HuH-7 (cell line): ENCODE measurements at regions not wholly inside any gene's neighbourhood (a gene's known extent, or its start where the extent isn't known, plus 50 kb on each side); places are given as distances from the start of the nearest gene placed in this dataset.
"Not testable (repeated sequence)": the region's sequence is repeated elsewhere in the genome, so short reads cannot be mapped to it uniquely, and the experiment has no call there.

Experiments
- DNase-seq: peaks from one replicate; pipeline ENCODE4 v3.0.0; 2011; ENCODE audit warnings: low spot score

- DNase-seq: no peak
These were observed 938.5 kb upstream of the ACO1 start for GRCh38 chr9:31445960-31446359.

DNA sequence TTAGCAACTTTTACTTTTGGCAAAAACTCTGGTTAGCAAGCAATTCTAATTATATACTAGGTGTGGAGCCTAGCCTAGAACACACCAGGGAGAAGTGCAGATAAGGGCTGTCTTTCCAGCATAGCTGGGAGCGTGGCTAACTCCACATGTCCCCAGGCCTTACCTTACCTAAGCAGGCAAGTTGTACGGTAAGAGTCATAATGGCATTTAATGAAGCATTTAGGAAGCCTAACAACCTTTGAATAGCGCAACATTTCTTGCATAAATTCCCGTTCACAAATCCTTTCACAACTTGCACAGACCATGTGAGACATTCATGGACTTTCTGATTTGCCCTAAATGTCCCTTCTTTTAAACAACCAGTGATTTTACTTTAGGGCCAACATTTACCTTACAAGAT lies 917.4 kb upstream of the ACO1 start:
- DNase-seq: no peak

DNA sequence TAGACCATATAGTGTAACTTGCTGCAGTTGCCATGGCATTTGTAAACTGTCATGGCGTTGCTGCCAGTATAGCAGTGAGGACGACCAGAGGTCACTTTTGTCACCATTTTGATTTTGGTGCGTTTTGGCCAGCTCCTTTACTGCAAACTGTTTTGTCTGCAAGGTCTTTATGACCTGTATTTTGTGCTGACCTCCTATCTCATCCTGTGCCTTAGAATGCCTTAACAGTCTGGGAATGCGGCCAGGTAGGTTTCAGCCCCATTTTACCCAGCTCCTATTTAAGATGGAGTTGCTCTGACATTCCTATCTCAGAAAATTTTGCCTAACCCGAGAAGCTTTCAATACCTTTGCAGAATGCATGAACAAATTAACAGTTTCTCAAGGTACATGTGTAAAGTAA lies 914.4 kb upstream of the ACO1 start:
- no peak for DNase-seq

DNA sequence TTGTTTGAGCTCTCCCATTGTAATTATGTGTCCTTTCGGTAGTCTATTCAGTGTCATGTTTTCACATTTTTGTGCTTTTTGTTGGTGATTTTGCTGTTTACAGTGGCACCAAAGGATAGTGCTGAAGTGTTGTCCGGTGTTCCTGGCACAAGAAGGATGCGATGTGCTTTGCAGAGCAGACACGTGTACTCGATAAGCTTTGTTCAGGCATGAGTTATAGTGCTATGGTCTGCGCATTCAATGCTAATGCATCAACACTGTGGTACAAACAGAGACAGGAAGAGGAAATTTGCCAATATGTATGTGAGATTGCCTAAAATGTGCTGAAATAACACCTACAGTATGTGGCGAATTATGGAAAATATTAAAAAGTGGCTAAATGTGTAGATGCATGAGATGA lies 913.4 kb upstream of the ACO1 start:
- no peak for DNase-seq

GRCh38 chr9:31486630-31487029 lies 897.8 kb upstream of the ACO1 start:
- no peak for DNase-seq

DNA sequence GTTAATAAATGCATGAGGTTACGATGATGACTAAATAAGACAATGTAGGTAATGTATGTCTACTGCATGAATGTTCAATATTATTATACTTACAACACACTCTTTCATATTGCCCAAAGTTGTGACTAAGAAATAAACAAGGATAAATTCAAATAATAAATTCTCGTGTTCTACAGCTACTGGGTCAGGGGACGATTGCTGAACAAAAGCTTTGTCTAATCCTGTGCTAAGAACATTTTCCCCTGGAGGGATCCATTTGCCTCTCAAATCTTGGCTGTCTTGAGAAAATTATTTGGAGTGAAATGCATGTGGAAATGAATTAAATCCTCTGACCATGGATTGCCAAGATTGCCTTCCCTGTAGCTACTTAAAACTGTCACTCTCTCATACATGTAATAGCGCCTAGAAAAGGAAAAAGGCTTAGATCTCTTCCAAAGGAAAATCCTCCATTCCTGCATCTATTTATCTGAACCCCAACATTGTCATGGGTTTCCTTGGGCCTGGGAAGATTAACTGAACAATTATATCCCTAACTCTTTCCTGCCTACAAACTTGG lies 893.8 kb upstream of the ACO1 start:
- DNase-seq: no peak

DNA sequence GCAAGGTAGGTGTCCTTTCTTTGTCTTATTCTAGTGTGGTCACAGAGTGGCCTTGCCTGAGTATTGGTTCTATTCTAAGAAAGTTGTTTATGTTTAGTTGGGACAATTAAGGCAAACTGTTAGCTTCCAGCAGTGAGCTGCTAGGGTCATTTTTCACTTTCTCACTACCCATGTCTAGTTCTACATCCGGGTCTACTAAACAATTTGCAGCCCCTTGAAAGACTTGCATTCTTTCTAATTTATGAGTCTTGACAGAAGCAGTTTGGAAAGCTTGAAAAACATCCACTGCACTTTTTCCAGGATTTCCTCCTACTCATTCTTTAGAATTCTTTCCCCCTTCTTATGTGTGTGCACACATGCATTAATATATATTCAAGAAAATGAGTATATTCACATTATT lies 892.2 kb upstream of the ACO1 start:
- no peak for DNase-seq

GRCh38 chr9:31500422-31500821 lies 884.0 kb upstream of the ACO1 start:
- no peak for DNase-seq

- no peak for DNase-seq
These were observed 865.4 kb upstream of the ACO1 start for GRCh38 chr9:31519011-31519410.

DNA sequence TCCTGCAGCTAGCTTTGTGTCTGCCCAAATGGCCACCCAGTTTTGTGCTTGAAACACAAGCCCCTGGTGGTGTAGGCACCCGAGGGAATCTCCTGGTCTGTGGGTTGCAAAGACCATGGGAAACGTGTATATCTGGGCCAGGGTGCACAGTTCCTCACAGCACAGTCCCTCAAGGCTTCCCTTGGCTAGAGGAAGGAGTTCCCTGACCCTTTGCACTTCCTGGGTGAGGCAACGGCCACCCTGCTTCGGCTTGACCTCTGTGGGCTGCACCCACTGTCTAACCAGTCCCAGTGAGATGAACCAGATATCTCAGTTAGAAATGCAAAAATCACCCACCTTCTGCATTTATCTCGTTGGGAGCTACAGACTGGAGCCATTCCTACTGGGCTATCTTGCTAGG lies 865.0 kb upstream of the ACO1 start:
- no peak for DNase-seq

DNA sequence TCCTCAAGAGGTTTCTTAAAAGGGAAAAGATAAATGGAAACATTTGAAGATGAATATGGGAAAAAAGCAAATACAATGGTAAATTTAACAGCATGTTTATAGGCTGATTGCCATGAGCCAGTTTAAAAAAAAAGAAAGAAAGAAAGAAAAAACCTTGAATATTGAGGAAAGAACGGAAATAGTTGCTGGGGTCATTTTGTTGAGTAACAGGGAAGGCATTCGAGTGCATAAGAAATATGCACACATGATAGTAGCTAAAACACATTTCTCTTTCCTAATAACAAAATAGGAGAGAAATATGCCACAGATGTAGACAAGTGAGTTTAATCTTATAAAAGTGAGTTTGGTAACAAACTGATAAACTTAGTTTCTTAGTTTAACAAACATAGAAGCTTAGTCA lies 864.6 kb upstream of the ACO1 start:
- no peak for DNase-seq

DNA sequence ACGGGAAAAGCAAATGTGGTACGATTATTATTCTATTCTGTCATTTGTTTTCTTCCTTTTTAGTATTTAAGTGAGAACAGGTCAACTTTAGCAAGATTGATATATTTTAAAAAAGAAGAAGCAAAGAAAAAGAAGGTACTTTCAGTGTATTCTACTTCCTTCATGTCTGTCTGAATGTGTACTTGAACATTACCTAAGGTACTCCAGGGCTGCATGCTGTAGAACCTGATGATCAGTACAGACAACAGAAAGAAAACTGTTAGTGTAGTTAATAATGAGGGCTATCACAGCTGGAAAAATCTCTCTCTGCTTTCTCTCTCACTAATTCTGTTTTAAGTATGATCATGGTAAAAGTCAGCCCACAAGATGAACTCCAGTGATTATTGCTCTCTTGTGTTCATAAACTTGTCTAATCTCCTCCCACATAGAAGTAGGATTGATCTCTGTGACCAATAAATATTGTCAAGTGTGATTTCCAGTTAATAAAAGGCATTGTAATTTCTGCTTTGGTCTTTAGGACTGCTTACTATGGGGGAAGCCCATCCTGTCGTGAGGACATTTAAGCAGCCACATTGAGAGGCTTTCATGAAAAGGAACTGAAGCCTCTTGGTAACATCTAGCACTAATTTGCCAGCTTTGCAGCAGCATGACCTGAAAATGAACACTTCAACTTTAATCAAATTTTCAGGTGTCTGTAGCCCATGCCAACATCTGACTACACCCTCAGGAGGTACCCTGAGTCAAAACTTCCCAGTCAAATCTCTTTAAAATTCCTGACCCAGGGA lies 864.0 kb upstream of the ACO1 start:
- DNase-seq: no peak

DNA sequence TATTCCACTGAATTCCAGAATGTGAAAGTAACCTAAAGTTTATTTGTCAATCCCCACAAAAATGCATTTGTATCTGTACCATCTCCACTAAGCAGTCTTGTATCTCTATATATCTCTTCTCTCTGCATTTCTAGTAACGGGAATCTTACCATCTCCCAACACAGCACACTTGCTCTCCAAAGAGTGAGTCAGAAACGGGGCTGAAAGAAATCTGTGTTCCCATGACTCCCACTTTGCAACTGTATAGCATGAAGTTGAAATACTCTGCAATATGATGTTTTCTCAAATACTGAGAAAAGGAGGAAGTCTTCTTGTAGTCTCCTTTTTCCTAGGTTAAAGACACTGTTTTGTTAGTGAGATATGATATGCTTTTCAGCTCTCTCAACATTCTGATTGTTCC lies 848.8 kb upstream of the ACO1 start:
- no peak for DNase-seq

DNA sequence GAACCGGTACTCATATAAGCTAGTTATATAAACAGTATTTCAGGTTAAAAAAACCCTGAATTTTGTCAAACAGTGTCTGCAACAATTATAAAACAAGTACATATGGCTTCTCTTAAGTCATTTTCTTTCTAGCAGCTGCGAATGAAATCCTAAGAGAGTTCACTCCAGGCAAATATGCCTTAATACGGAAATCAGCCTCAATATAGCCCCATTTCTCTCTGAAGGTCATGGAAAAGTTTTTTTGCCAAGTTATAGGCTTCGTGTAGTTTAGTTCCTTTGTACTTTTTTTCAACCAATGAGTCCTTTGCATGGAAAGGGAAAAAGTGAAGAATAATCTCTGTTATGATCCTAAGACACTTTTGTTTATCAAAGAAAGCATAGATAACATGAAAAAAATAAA lies 848.0 kb upstream of the ACO1 start:
- DNase-seq: no peak

DNA sequence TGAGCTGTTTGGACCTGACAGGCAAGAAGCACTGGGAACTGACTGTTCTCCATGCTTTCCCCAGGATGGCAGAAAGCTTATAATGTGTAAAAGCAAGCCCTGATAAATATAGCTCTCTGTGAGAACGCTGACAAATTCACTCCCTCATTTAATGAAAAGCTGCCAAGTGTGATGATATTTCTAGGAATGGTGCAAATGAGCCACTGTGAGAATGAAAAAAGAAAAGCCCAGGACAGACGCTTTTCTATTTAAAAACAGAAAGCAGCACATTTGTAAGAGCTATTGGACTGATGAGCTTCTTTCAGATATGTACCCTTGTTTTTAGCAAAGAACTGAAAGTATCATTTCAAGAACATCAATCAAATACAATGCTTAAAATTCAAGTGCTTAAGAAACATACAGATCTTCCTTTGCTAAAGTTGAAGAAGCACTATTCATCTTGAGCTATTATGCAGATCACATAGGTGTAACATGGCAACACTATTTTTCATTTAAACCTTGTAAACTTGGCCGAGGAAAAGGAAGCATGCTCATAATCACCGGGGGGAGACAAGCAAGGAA lies 842.6 kb upstream of the ACO1 start:
- no peak for DNase-seq

DNA sequence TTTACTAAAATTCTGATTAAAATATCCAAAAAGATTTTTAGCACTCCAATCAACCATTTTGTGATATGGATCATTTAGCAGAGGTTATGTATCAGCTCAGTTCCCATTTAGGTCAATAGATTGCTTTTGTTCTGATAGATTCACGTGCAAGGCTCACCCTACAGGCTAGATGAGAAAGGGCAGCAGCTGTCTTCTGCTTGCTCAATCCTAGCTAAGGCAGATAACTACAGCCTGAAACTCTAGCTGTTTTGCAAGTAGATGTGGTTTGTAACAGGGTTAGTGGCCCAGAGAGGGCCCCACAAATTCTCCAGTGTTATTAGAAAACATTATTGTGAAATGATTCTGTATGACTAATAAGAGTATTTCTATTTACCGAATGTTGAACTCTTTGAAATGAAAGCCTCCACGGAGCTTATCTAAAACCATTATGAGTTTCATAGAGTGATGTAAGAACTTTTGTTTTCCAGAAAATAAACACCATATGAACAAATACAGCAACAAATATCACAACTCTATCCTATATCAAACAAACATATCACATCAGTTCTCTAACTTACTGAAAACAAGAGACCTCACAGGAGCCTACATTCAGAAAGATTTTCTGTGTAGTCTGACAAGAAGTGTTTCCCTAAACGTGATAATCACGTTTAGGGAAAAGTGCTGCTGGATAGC lies 841.9 kb upstream of the ACO1 start:
- DNase-seq: peak; percentile 11

GRCh38 chr9:31554941-31555340 lies 829.5 kb upstream of the ACO1 start:
- DNase-seq: no peak

GRCh38 chr9:31556667-31557463 lies 827.6 kb upstream of the ACO1 start:
- no peak for DNase-seq

DNA sequence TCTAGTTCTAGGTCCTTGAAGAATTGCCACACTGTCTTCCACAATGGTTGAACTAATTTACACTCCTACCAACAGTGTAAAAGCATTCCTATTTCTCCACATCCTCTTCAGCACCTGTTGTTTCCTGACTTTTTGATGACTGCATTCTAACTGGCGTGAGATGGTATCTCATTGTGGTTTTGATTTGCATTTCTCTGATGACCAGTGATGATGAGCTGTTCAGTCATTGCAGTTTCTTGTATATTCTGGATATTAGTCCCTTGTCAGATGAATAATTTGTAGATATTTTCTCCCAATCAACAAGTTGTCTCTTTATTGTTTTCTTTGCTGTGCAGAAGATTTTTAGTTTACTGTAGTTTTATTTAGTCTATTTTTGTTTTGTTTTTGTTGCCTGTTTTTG lies 812.3 kb upstream of the ACO1 start:
- not testable (repeated sequence) for DNase-seq

DNA sequence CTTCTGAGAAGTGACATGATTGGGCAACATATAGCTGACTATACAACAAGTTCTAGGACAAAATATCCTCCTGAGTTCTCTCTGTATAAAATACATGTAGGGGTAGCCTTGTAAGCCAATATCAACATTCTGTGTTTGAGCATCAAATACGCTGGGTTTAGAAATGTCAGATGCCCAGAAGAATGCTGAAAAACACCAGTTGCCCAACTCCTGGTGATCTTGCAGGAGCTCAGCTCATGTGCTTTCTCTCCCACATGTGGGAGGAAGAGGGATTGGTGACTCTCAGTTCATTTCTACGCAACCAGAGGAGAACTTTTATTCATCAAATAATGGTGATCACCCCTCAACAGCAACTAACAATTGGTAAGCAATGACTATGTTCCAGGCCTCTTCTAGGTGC lies 810.9 kb upstream of the ACO1 start:
- no peak for DNase-seq

- DNase-seq: no peak
These were observed 810.3 kb upstream of the ACO1 start for GRCh38 chr9:31574006-31574765.

GRCh38 chr9:31582071-31582470 lies 802.4 kb upstream of the ACO1 start:
- no peak for DNase-seq
